GM23248 (cell line): ENCODE measurements at regions not wholly inside any gene's neighbourhood (a gene's known extent, or its start where the extent isn't known, plus 50 kb on each side); places are given as distances from the start of the nearest gene placed in this dataset.

Experiments
- EZH2 ChIP-seq: fragments of 200-600 bp; sonication (generic); IDR thresholded peaks from 2 replicates; pipeline ENCODE4 v1.6.1; 2018; ENCODE audit warnings: antibody characterized with exemption, mild to moderate bottlenecking; ENCODE audit not compliant: insufficient read depth, poor library complexity, severe bottlenecking
- EZH2phosphoT487 ChIP-seq: fragments of 200-600 bp; sonication (generic); IDR thresholded peaks from 2 replicates; pipeline ENCODE4 v1.6.1; 2018; ENCODE audit warnings: antibody characterized with exemption, moderate library complexity, mild to moderate bottlenecking, low read depth; ENCODE audit not compliant: insufficient read depth

GRCh38 chr1:195462152-195462551 lies 1146.1 kb downstream of the KCNT2 start:
- no peak for TF ChIP-seq EZH2phosphoT487
- TF ChIP-seq EZH2, result no peak
